GM12878 (cell line): ENCODE measurements at regions not wholly inside any gene's neighbourhood (a gene's known extent, or its start where the extent isn't known, plus 50 kb on each side); places are given as distances from the start of the nearest gene placed in this dataset.

ENCODE experiments used
- ATAC-seq: fragments of 200-7000 bp; cut with Tn5 transposase; 3 replicates; pipeline ENCODE4 v1.9.1; 2020; ENCODE audit warnings: mild to moderate bottlenecking, moderate library complexity
- BruUV-seq: library from RNA; stranded (reverse); fragments of 400-500 nt; replicated peaks from 2 replicates; lab custom pipeline; 2021; lab: Mats Ljungman, UMichigan
- CTCF ChIA-PET: fragments of 300-600 bp; sonication (Branson Sonifier 250); formaldehyde crosslinking; extraction: SDS; loops from one replicate; lab custom pipeline; 2021; ENCODE audit warnings: inconsistent platforms; lab: Yijun Ruan, JAX
- POLR2A ChIA-PET: fragments of 350-600 bp; formaldehyde crosslinking; extraction: SDS; loops from one replicate; lab custom pipeline; 2021; ENCODE audit warnings: inconsistent platforms; lab: Charles Lee
- RAD21 ChIA-PET: fragments of 300-600 bp; sonication (Branson Sonifier 250); formaldehyde crosslinking; loops from one replicate; lab custom pipeline; 2023; ENCODE audit warnings: antibody characterized with exemption; ENCODE audit not compliant: unreplicated experiment; lab: Charles Lee
- SMC1A ChIA-PET: fragments of 300-600 bp; sonication (Branson Sonifier 250); formaldehyde crosslinking; loops from one replicate; lab custom pipeline; 2023; ENCODE audit not compliant: unreplicated experiment, uncharacterized antibody; lab: Charles Lee
- DNase-seq: peaks from one replicate; pipeline ENCODE4 v3.0.0-alpha.2; 2011; ENCODE audit warnings: low read depth, low spot score
- FAIRE-seq: peaks from 3 replicates; lab custom pipeline; 2011; peaks lifted over from hg19 to GRCh38; lab: Jason Lieb, UNC
- H2AFZ ChIP-seq: 2 replicates; pipeline ENCODE4 v1.6.0; 2011; ENCODE audit warnings: low read depth, low read length, control low read depth; ENCODE audit not compliant: control insufficient read depth
- H3K27ac ChIP-seq: 2 replicates; pipeline ENCODE4 v1.5.1; 2011; ENCODE audit warnings: control low read depth; ENCODE audit not compliant: control insufficient read depth, insufficient read depth
- H3K27me3 ChIP-seq, 2 experiments: replicated peaks in 1 of 2; 2 replicates each; pipeline versions ENCODE4 v1.6.0 to v1.6.1; 2011; ENCODE audit warnings: low read length in 1 of 2; ENCODE audit not compliant: control insufficient read depth in 2 of 2, insufficient read depth in 2 of 2
- H3K36me3 ChIP-seq, 2 experiments: 2 replicates each; pipeline ENCODE4 v1.5.1; 2011; ENCODE audit warnings: low read length in 1 of 2; ENCODE audit not compliant: control insufficient read depth in 2 of 2, insufficient read depth in 2 of 2
- H3K4me1 ChIP-seq: 2 replicates; pipeline ENCODE4 v1.6.1; 2011; ENCODE audit warnings: mild to moderate bottlenecking, low read length, moderate library complexity, mixed read lengths; ENCODE audit not compliant: control insufficient read depth, insufficient read depth
- H3K4me2 ChIP-seq: 2 replicates; pipeline ENCODE4 v1.6.0; 2011; ENCODE audit warnings: control low read depth; ENCODE audit not compliant: control insufficient read depth, insufficient read depth
- H3K4me3 ChIP-seq: fragments of 200-600 bp; sonication (generic); 2 replicates; pipeline ENCODE4 v1.5.1; 2016
- H3K79me2 ChIP-seq: 2 replicates; pipeline ENCODE4 v1.6.0; 2011; ENCODE audit warnings: low read length; ENCODE audit not compliant: control insufficient read depth, insufficient read depth
- H3K9ac ChIP-seq: 2 replicates; pipeline ENCODE4 v1.8.0; 2011; ENCODE audit warnings: low read length, control low read depth, mixed read lengths; ENCODE audit not compliant: control insufficient read depth, insufficient read depth
- H3K9me3 ChIP-seq: replicated peaks from 3 replicates; pipeline ENCODE4 v1.5.1; 2011; ENCODE audit warnings: mild to moderate bottlenecking, low read length; ENCODE audit not compliant: control insufficient read depth, insufficient read depth
- H4K20me1 ChIP-seq: 2 replicates; pipeline ENCODE4 v1.6.0; 2011; ENCODE audit not compliant: control insufficient read depth, insufficient read depth
- CBFB ChIP-seq: IDR thresholded peaks from 2 replicates; pipeline ENCODE4 v1.6.1; 2016; ENCODE audit warnings: antibody characterized with exemption, low read depth
- CBX5 ChIP-seq: sonication (generic); IDR thresholded peaks from 2 replicates; pipeline ENCODE4 v1.6.1; 2016; ENCODE audit warnings: low read depth, moderate library complexity, mild to moderate bottlenecking, inconsistent platforms
- E2F8 ChIP-seq: fragments of 450-650 bp; IDR thresholded peaks from 2 replicates; pipeline ENCODE4 v1.6.1; 2018; ENCODE audit warnings: mild to moderate bottlenecking, low read depth, moderate library complexity; ENCODE audit not compliant: partially characterized antibody
- FOXM1 ChIP-seq: IDR thresholded peaks from 2 replicates; pipeline ENCODE4 v1.6.1; 2012; ENCODE audit warnings: low read depth, mild to moderate bottlenecking, inconsistent platforms, low read length, moderate library complexity
- HDAC6 ChIP-seq: fragments of 200-600 bp; sonication (generic); IDR thresholded peaks from one replicate; pipeline ENCODE4 v1.8.0; 2017; ENCODE audit warnings: antibody characterized with exemption; ENCODE audit not compliant: unreplicated experiment
- IKZF1 ChIP-seq: fragments of 450-650 bp; conservative IDR thresholded peaks from 2 replicates; pipeline ENCODE4 v1.6.1; 2017; ENCODE audit warnings: antibody characterized with exemption, mild to moderate bottlenecking
- JUNB ChIP-seq: IDR thresholded peaks from 2 replicates; pipeline ENCODE4 v1.6.1; 2016; ENCODE audit warnings: antibody characterized with exemption, mild to moderate bottlenecking
- JUND ChIP-seq: IDR thresholded peaks from 2 replicates; pipeline ENCODE4 v1.6.1; 2012; ENCODE audit warnings: low read depth, mild to moderate bottlenecking, low read length, improper control_type of control experiment, moderate library complexity
- KAT2A ChIP-seq: conservative IDR thresholded peaks from 2 replicates; pipeline ENCODE4 v1.6.1; 2011; ENCODE audit warnings: low read depth, low read length; ENCODE audit not compliant: control insufficient read depth
- LARP7 ChIP-seq: fragments of 450-650 bp; IDR thresholded peaks from 2 replicates; pipeline ENCODE4 v1.6.1; 2017; ENCODE audit warnings: mild to moderate bottlenecking
- MTA2 ChIP-seq: fragments of 450-650 bp; IDR thresholded peaks from 2 replicates; pipeline ENCODE4 v1.6.1; 2016; ENCODE audit warnings: low read depth, mild to moderate bottlenecking, moderate library complexity
- PAX8 ChIP-seq: fragments of 450-650 bp; IDR thresholded peaks from 2 replicates; pipeline ENCODE4 v1.6.1; 2017; ENCODE audit warnings: mild to moderate bottlenecking, moderate library complexity
- SIN3A ChIP-seq: IDR thresholded peaks from 2 replicates; pipeline ENCODE4 v1.6.1; 2012; ENCODE audit warnings: low read depth, low read length, improper control_type of control experiment
- SKIL ChIP-seq: fragments of 450-650 bp; IDR thresholded peaks from 2 replicates; pipeline ENCODE4 v1.6.1; 2017; ENCODE audit warnings: mild to moderate bottlenecking, low read depth, inconsistent platforms; ENCODE audit not compliant: poor library complexity, severe bottlenecking
- SUPT20H ChIP-seq: IDR thresholded peaks from 2 replicates; pipeline ENCODE4 v1.6.1; 2011; ENCODE audit warnings: low read depth, mild to moderate bottlenecking, low read length, moderate library complexity, borderline replicate concordance; ENCODE audit not compliant: control insufficient read depth
- SUZ12 ChIP-seq: fragments of 200-600 bp; sonication (generic); IDR thresholded peaks from one replicate; pipeline ENCODE4 v1.6.1; 2018; ENCODE audit warnings: antibody characterized with exemption, mild to moderate bottlenecking; ENCODE audit not compliant: unreplicated experiment
- TARDBP ChIP-seq: IDR thresholded peaks from 2 replicates; pipeline ENCODE4 v1.6.1; 2016; ENCODE audit warnings: borderline replicate concordance
- USF1 ChIP-seq: IDR thresholded peaks from 2 replicates; pipeline ENCODE4 v1.6.1; 2011; ENCODE audit warnings: borderline replicate concordance, low read depth, mild to moderate bottlenecking, moderate library complexity, mixed read lengths, low read length; ENCODE audit not compliant: insufficient read depth; ENCODE audit errors: extremely low read length
- in situ Hi-C: fragments of 300-500 bp; cut with MboI; formaldehyde crosslinking; loops from 9 replicates; pipeline ENCODE4 v1.14.3; 2018; ENCODE audit warnings: mixed read lengths
- intact Hi-C: fragments of 100-400 bp; cut with micrococcal nuclease; formaldehyde crosslinking; loops from one replicate; pipeline ENCODE4 v1.14.2; 2022; ENCODE audit not compliant: unreplicated experiment

DNA sequence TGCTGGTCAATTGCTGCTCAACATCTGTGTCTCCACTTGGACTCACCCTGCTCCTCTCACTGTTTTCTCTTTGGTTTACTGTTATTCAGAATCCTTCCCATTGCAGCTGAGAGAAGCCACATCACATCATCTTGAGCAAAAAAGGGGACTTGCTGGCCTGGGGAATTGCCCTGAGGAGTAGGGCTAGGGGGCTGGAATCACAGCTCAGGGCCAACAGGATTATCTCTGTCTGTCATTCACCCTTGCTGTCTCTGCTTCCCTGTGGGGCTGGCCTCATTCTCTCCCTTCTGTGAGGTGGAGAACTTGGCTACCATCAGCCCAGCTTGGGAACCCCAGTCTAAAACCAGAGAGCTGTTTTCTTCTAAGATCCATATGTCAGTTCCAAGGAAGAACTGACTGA is 140.7 kb upstream of the WNT4 start:
- POLR2A ChIA-PET = no interaction called here
- no peak overlapping the region for H3K9ac ChIP-seq
- SMC1A ChIA-PET = no interaction called here
- H3K4me3 ChIP-seq = no peak overlapping the region
- CTCF ChIA-PET = no interaction called here
- no peaks in the 10 kb centered on the region for H3K4me1 ChIP-seq
- DNase-seq (no peak), FAIRE-seq (no peak), ATAC-seq (no peak)
- RAD21 ChIA-PET = no interaction called here
- no peak overlapping the region for H3K4me2 ChIP-seq
- no peaks in the 10 kb centered on the region for H3K36me3 ChIP-seq
- BruUV-seq = no TSS peak
- in situ Hi-C loops = no loop called here
- no peak overlapping the region for H3K27ac ChIP-seq
- H3K27me3 ChIP-seq = no peaks in the 10 kb centered on the region; a peak in 1 of 4 replicates
- H3K9me3 ChIP-seq = no peaks in the 10 kb centered on the region; the same call in 2 of the 3 replicates
- H2AFZ ChIP-seq = no peak overlapping the region
- intact Hi-C loops = no loop called here
- H4K20me1 ChIP-seq = no peaks in the 10 kb centered on the region; the same call in 1 of the 2 replicates
- TF ChIP-seq KAT2A (no peak), HDAC6 (no peak), E2F8 (no peak), LARP7 (no peak), FOXM1 (no peak), CBFB (no peak), SKIL (no peak), PAX8 (no peak), JUND (no peak), CBX5 (no peak), SUPT20H (no peak), SUZ12 (no peak), IKZF1 (no peak), SIN3A (no peak), TARDBP (no peak), USF1 (no peak), MTA2 (no peak), JUNB (no peak)
- no peaks in the 10 kb centered on the region for H3K79me2 ChIP-seq
